RWPE2 (cell line): ENCODE measurements at regions not wholly inside any gene's neighbourhood (a gene's known extent, or its start where the extent isn't known, plus 50 kb on each side); places are given as distances from the start of the nearest gene placed in this dataset.

ENCODE experiments used
- ATAC-seq: fragments of 200-7000 bp; cut with Tn5 transposase; 3 replicates; pipeline ENCODE4 v1.9.1; 2021; ENCODE audit warnings: low read depth
- DNase-seq: peaks from one replicate; pipeline ENCODE4 v3.0.0-alpha.2; 2020; ENCODE audit warnings: low spot score
- H3K27ac ChIP-seq: fragments of 450-650 bp; 2 replicates; pipeline ENCODE4 v1.5.1; 2017; ENCODE audit warnings: mild to moderate bottlenecking; ENCODE audit not compliant: poor library complexity, severe bottlenecking
- H3K27me3 ChIP-seq: fragments of 250-450 bp; sonication (Bioruptor Pico); 2 replicates; pipeline ENCODE4 v1.5.1; 2021; ENCODE audit warnings: mild to moderate bottlenecking, moderate library complexity; ENCODE audit not compliant: insufficient read depth, poor library complexity, severe bottlenecking
- H3K36me3 ChIP-seq: fragments of 250-450 bp; sonication (Bioruptor Pico); 2 replicates; pipeline ENCODE4 v1.5.1; 2020; ENCODE audit warnings: low read depth, mild to moderate bottlenecking, moderate library complexity
- H3K4me1 ChIP-seq: fragments of 250-450 bp; sonication (Bioruptor Pico); 2 replicates; pipeline ENCODE4 v1.5.1; 2021; ENCODE audit warnings: mild to moderate bottlenecking, moderate library complexity; ENCODE audit not compliant: insufficient read depth, poor library complexity, severe bottlenecking
- H3K4me3 ChIP-seq: fragments of 250-450 bp; sonication (Bioruptor Pico); 2 replicates; pipeline ENCODE4 v1.5.1; 2021; ENCODE audit warnings: mild to moderate bottlenecking, moderate library complexity; ENCODE audit not compliant: severe bottlenecking
- H3K9me3 ChIP-seq: fragments of 250-450 bp; sonication (Bioruptor Pico); 2 replicates; pipeline ENCODE4 v1.5.1; 2021; ENCODE audit warnings: mild to moderate bottlenecking, moderate library complexity; ENCODE audit not compliant: severe bottlenecking
- TF ChIP-seq, protein P1 (sequence below): fragments of 450-650 bp; IDR thresholded peaks from one replicate; pipeline ENCODE4 v1.5.1; 2017; ENCODE audit warnings: mild to moderate bottlenecking, moderate library complexity; ENCODE audit not compliant: poor library complexity, severe bottlenecking

DNA sequence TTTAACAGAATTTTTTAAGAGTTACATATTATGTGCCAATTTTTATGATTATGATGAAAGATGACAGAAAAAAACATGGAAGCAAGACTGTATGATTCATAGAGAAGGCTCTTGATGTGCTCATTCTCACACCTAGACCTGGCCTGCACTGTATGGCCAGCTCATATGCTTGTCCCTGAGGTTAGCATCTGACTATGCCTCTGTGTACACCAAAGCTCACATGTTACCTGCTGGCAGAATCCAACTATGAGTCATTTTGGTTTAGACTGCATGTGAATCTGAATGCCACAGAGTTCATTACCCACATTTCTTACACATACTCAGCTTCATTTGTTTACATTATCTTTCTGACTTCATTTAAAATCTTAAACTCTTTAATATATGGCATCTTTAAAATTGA lies 139.0 kb downstream of the DSC3 start:
- H3K4me1 ChIP-seq, result peaks cover 7% of the 10 kb centered on the region
- H3K9me3 ChIP-seq, result no peaks in the 10 kb centered on the region
- TF ChIP-seq, protein P1, sequence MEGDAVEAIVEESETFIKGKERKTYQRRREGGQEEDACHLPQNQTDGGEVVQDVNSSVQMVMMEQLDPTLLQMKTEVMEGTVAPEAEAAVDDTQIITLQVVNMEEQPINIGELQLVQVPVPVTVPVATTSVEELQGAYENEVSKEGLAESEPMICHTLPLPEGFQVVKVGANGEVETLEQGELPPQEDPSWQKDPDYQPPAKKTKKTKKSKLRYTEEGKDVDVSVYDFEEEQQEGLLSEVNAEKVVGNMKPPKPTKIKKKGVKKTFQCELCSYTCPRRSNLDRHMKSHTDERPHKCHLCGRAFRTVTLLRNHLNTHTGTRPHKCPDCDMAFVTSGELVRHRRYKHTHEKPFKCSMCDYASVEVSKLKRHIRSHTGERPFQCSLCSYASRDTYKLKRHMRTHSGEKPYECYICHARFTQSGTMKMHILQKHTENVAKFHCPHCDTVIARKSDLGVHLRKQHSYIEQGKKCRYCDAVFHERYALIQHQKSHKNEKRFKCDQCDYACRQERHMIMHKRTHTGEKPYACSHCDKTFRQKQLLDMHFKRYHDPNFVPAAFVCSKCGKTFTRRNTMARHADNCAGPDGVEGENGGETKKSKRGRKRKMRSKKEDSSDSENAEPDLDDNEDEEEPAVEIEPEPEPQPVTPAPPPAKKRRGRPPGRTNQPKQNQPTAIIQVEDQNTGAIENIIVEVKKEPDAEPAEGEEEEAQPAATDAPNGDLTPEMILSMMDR, result no peak
- peaks cover 4% of the 10 kb centered on the region for H3K27me3 ChIP-seq
- H3K4me3 ChIP-seq, result no peak overlapping the region
- H3K36me3 ChIP-seq, result no peaks in the 10 kb centered on the region
- ATAC-seq (peak; percentile 100), DNase-seq (peak; percentile 66)
- H3K27ac ChIP-seq, result no peak overlapping the region

DNA sequence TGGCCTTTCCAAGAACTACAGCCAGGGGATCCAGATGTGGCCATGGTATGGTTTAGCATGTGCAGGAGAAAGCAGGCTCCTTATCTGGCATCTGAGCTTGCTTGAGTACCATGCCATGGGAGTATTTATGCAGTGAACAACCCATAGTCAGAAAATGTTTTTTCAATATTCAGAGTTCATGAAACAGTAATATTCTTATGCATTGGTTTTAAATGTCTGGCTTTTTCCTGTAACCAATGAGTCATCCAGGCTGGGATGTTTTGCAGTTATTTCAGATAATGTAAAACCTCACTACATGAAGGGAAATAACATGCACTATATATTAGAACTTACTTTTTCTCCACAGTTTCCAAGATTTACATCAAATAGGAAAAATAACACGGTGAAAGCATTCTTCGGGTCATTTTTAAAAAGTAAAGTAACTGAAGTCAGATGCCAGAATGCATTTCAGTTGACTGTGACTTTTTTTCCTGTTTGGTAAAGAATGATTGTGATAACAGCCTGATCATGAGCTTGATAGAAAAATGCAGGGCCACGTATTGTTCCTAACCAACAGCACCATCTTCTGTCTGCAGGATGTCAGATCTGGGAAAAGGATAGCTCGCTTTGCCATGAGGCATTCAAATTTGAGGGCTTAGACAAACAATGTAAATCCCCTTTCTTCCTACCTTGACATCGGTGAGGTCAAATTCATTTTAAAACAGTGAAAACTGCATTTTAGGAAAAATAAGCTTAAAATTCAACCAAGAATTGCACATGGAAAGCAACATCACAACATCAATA lies 152.8 kb downstream of the DSC3 start:
- Histone ChIP-seq H3K4me1 (no peaks in the 10 kb centered on the region), H3K27ac (no peak overlapping the region), H3K36me3 (no peaks in the 10 kb centered on the region), H3K27me3 (peaks cover 4% of the 10 kb centered on the region), H3K9me3 (no peaks in the 10 kb centered on the region), H3K4me3 (no peak overlapping the region)
- peak; percentile 54; the same call in 1 of the 3 replicates for ATAC-seq
- TF ChIP-seq, protein P1, result peak; percentile 54
- no peak for DNase-seq

DNA sequence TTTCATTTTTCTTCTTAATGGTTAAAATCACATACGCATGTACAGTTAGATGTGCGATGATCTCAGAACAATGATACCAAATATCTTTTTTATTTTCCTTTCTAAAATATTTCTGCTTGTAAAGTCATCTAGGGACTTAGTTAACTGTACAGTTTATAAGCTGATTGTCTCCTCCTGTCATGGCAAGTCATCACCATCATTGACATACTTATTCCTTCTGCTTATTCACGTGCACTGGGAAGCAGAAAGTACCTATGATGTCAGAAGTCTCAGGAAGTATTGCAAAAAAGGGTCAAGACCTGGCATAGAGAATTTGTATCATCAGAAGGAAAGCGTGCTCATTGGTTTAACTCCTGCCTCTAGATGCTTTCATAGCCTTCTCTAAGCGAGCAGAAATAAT lies 154.2 kb downstream of the DSC3 start:
- Histone ChIP-seq H3K9me3 (no peaks in the 10 kb centered on the region), H3K36me3 (no peaks in the 10 kb centered on the region), H3K27ac (no peak overlapping the region), H3K4me1 (no peaks in the 10 kb centered on the region), H3K4me3 (no peak overlapping the region), H3K27me3 (peaks cover 10% of the 10 kb centered on the region)
- no peak for DNase-seq
- no peak for ATAC-seq
- TF ChIP-seq, protein P1, result no peak

DNA sequence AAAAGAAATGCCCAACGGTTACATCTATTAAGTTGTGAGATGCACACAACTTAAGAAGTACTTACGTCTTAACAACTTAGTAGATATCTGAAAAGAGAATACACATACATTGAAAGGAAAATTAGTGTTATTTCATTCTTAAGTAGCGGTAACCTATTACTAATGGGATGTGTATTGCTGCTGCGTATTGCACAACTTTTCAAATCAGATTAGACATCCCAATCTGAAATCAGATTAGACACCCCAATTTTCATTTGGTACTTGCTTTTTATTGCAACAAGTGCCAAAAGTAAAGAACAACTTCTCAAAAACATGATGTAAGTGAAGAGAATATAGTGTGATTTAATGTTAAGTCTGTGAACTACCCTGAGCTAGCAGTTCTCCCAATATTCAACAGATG lies 155.5 kb downstream of the DSC3 start:
- DNase-seq, result no peak
- Histone ChIP-seq H3K4me3 (no peak overlapping the region), H3K9me3 (no peaks in the 10 kb centered on the region), H3K36me3 (no peaks in the 10 kb centered on the region), H3K27ac (no peak overlapping the region), H3K4me1 (no peaks in the 10 kb centered on the region), H3K27me3 (peaks cover 17% of the 10 kb centered on the region)
- TF ChIP-seq, protein P1, result no peak
- ATAC-seq, result no peak

DNA sequence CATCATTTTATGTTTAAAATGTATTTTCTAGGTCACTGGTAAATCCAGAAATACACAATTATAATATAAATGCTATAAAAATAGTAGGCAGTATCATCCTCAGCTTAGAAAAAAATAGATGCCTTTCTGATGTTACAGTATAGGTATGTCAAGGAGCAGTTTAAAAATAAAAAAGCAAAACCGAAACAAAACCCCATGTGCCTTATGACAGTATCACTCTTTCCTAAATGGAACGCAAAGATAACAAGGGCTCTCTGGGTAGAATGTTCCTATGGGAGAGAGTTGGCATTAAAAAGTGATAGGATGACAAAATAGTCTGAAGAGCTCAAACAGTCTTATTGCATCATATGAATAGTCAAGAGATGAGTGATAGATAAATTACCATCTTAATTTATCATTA lies 172.1 kb downstream of the DSC3 start:
- no peak overlapping the region for H3K27ac ChIP-seq
- H3K27me3 ChIP-seq, result no peaks in the 10 kb centered on the region
- H3K4me3 ChIP-seq, result no peak overlapping the region

More for the DNA sequence above, 172.1 kb downstream of the DSC3 start:
- DNase-seq (no peak), ATAC-seq (no peak)
- TF ChIP-seq, protein P1, result no peak
- Histone ChIP-seq H3K4me1 (no peaks in the 10 kb centered on the region), H3K9me3 (no peaks in the 10 kb centered on the region), H3K36me3 (no peaks in the 10 kb centered on the region)
